ENCODE measurements at regions not wholly inside any gene's neighbourhood (a gene's known extent, or its start where the extent isn't known, plus 50 kb on each side); places are given as distances from the start of the nearest gene placed in this dataset.
"Not testable (repeated sequence)": the region's sequence is repeated elsewhere in the genome, so short reads cannot be mapped to it uniquely, and the experiment has no call there.

DNA sequence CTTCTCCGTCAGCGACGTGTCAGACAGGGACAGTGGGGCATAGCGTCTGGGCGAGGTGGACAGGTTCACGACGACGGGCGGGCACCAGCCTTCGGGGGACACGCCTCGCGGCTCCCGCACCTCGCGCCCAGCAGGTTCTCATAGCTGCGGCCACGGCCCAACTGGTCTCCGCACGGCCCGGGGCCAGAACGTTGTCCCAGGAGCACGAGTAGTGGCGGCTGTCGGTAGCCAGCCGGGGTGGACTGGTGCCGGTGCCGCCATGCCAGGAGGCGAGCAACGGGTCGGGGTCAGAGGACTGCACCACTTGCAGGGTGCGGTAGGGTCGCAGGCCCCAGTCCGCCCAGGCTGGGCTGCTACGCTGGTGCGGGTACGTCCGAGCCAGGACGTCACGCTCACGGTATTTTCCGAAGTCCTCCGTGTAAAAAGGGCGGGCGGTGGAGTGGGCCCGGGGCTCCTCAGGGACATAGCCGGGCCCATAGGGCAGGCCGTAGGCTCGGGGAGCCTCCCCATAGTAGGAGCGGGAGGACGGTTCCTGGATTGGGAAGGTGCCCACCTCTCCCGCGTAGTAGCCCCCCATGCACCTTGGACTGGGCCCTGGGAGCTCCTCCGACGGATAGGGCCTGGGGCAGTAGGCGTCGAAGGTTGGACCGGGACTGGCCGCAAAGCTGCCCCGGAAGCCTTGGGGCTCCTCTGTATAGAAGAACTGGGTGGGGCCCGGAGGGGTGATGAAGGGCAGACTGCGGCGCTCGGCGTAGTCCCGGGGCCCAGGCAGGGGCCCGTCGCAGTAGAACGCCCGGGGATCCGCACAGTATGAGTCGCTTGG is 301.2 kb downstream of the CCDC74A start:
- not testable (repeated sequence) for DNase-seq

DNA sequence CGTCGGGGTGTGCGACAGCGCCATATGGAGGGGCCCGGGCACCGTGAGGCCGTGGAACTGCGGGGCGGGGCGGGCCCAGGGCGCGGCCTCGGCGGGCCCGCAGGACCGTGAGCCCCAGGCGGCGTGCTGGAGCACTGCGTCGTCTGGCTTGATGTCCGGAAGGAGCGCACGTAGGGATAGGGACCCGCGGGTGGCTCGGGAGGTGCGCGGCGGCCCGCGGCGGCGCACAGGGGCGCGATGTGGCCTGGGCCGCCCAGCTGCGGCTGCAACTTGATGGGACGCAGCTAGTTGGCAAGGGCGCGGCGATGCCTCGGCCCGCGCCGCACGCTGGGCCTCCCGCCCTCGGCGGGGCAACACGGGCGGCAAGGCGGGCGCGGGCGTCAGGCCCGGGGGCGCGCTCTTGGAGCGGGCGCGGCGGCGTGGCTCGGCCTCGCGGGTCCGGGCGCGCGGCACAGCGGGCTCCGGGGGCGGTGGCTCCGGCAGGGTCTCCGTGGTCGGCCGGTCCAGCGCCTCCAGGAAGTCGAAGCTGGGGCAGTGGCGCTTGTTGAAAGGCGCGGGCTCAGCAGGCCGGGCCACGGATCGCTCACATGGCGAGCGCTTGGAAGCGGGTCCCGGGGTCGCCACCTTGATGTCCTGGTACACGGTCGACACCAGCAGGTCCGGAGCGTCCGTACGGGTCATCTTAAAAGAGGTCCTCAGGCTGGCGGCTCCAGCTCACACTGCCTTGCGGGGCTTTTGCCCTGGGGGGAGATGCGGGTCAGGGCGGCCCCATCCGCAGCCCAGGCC is 302.0 kb downstream of the CCDC74A start:
- not testable (repeated sequence) for DNase-seq

DNA sequence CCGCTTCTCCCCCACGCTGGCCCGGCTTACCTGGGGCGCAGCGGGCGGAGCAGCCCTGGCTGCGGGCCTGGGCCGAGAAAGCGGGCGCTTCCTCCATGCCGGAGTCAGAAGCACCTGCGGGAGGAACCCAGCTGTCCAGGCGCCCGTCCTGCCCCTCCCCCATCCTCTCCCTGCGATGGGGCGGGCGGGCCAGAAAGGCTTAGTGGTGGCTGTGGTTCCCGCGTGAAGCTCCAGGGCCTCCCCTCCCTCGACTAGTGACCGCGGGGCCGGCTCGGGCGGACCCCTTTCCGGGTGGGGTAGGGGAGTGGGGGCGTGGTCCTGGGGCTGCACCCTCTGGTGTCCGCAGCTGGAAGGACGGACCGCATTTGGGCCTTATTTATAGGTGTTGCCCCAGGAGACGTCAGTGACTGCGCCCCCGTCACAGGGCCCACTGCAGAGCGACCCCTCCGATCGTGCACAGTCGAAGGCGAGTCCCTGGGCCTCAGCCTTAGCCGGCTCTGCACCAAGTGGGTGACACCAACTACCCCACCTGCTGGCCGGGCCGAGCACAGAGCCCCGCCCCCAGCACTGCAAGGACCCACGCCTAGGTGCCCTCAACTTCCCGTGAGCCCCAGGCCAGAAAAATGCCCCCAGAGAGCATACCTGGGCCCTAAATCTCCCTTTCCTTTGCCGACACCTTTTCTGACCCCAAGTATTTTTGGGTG is 302.7 kb downstream of the CCDC74A start:
- not testable (repeated sequence) for DNase-seq

DNA sequence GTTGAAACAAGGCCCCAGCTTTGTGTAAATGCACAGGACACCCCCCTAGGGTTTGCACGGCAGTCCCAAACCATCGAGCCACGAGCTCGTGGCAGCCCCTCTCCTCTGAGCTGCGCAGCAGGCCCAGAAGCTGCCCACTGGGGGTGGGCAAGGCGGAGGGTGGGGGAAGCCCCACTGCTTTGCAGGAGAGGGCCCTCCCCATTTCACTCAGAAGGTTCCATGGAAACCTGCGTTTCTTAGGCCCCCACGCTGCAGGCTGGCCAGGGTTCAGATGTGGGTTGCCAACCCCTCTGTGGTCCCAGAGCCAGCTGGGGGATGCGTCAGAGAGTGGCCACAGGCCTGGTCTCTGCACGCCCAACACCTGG is 303.2 kb downstream of the CCDC74A start:
- not testable (repeated sequence) for DNase-seq

DNA sequence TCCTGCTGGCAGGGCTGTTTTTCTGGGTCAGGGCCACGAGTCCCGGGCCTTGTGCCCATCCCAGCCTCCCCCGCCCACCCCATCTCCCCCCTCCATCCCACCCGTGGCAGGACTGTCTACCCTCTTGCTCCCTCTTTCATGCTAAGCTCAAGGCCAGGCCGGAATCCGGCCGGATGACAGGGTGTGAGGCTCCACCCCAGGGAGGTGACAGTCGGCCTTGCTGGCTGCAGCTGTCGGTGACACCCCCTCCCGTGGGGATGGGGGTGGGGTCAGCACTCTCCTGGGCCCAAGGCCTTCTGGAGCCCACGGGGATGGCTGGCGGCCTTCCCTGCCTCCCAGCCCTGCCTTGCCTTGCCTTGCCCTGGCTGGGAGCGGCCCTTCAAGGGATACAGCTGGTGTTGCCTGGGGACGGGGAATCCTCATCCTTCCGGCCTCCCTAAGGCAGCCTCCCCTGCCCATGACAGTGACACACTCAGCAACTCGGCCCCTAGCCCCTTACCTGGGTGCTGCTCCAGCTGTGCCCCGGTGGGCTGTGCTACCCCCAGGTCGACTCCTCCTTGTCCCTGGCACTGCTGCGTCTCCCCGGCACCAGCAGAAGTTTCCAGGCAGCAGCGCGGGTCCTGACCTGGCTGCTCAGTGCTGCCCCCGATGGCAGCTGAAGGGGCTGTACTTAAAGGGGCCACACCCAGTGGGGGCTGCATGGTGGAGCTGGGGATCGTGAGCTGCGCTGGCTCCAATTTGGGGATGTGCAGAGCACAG is 303.9 kb downstream of the CCDC74A start:
- not testable (repeated sequence) for DNase-seq

DNA sequence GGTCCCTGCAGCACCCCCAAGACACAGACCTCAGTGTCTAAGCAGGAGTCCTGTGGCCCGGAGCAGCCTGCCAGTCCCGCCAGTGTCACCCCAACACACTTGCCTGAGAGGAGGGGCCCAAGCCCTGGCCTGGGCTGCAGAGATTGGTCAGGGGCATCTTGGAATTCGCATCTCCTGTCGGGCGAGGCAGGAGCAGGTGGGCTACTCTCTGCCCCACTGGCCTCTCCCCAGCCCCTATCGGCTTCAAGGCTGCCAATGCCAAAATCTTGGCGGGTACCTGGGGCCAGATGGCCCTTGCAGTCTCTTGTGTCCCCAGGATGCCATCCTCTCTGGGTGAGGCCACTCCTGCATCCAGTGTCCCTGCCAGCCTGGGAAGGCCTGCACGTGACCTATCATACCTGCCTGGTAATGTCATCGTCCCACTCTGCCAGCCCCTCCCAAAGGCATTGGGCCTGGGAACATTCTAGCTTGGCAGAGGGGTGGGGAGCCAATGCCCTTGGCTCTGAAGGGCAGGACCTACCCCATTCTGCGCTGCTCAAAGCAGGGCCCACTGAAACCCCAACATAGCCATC is 304.6 kb downstream of the CCDC74A start:
- DNase-seq = not testable (repeated sequence)

DNA sequence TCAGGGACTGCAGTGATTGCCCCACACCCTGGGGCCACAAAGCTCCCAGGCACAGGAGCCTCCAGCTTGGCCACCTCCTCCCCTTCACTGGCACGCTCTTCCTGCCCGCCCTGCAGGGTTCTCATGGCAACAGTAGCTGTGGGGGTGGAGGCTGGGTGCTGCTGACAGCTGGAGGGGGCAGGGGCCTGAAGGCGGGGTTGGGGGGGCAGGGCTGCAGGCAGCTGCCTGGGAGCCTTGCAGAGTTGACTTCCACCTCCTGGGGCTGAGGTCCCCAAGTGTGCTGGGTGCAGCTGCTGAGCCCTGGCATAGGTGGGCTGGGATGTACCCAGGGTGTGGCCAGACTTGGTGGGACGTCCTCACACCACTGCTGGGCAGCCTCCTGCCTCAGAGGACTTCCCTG is 305.2 kb downstream of the CCDC74A start:
- DNase-seq = not testable (repeated sequence)

DNA sequence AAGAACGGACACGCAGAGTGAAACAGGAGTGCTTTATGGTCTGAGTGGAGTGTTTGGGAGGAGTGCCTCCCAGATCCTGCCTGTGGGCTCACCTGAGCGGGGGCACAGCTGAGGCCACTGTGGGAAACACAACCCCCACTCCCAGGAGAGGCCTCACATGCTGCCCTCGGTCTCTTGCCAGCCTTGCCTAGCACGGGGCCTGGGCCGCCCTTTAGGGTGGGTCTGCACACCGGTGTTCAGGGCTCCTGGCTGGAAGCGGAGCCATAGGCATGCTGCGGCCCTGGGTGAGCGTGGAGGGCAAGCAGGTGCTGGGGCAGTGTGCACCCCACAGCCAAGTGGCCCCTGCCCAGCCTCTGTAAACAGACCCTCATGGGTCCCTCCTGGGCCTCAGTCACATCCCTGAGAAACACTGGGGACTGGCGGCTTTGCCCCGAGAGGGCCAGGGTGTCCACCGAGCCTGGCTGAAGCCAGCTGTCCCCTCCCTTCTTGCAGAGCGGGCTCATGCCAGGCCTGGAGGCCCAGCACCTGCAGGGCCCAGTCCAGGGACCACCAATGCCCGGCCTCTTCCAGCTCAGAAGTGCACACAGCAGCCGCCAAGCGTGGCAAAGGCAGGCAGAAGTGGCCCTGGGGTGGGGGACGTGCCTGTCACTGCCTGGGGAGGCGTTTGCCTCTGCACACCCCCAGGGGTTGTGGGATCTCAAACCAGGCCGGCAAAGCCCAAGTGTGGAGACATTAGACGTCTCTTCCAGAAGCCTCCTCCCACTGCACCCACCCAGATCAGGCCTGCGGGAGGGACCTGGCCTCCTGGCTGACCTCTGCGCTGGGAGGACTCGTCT is 305.9 kb downstream of the CCDC74A start:
- not testable (repeated sequence) for DNase-seq

DNA sequence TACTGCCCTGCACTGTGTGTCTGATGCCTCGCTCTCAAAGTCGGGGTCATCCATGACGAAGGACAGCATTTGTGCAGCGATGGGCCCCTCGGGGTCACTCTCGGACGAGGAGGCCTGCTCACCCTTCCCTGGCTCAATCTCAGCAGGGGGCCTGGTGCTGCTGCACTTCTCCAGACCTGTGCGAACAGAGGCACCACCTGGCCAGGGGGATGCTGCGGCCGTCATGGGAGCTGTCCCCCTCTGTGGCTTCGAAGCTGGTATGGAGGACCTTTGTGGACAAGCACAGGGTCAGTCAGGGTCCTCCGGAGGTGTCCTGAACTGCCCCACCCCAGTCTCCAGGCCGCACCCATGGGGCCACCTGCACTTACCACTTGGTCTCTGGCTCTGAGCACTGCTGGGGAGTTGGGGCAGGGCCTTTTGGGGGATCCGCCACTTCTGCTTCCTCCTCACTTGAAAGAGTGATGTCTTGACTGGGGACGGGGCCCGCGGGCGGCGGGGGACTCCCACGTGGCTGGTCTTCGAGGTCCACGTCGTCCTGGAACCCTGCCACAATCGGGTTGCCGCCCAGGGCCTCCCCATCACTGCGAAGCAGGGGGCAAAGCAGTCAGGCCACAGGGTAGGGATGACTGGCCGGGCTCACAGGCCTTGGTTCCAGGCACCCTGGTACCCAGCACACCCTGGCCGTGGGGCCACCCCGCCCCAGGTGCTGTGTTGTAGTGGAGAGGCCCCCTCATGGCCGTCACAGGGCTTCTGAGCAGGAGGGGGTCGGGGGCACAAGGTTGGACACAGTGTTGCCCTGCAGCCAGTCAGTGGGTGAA is 306.7 kb downstream of the CCDC74A start:
- DNase-seq = not testable (repeated sequence)

DNA sequence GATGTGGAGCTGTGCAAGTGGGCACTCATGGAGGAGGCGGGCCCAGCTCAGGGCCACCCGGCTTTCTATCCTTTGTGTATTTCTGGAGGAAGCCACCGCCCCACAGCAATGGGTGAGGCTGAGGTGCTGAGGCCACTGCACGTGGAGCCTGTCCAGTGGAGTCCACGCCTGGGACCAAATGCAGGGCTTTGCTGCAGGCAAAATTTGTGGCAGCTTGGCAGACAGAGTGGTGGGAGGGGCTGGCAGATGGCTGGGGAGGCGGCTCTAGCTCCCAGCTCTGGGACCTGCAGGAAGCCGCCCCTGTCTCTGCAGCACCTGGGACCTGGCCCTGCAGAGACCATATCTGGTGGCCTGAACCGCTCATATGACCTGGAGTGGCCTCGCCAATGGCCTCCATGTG is 307.3 kb downstream of the CCDC74A start:
- DNase-seq = not testable (repeated sequence)

DNA sequence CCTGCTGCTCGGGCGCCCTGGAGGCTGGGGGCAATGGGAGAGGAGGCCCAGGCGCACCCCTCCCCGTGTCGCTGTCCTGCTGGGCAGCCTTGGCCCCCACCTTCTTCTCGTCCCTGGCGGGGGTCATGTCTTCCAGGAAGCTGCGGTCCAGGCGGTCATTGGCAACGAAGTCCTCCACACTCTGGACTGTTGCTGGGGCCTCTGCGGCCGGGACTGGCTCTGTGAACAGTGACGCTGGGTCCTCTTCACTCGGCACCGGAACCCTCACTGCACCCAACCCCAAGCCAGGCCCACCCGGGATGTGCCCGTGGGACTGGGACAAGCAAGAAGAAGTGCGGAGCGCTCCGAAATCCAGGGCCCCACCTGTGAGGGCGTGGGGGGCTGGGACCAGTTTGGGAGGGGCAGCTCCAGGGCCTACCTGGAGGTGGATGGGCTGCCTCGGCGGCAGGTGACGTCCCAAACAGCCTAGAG is 308.0 kb downstream of the CCDC74A start:
- DNase-seq = no peak

DNA sequence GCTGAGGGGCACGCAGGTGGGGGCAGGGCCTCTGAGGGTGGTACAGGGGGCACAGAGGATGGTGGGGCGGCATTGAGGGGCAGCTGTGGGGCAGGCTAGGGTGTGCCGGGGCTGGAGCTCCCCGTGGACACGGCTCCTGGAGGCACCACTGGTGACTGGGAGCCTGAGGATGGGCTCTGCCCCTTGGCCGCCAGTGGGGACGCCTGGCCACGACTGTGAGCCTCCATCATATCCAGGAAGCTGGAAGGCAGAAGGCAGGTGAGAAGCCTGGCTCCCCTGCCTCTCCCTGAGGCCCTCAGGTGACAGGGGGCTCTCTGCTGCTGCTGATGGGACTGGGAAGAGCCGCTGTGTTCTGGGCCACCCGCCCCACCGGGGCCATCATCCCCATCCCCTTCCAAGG is 308.4 kb downstream of the CCDC74A start:
- DNase-seq = not testable (repeated sequence)

DNA sequence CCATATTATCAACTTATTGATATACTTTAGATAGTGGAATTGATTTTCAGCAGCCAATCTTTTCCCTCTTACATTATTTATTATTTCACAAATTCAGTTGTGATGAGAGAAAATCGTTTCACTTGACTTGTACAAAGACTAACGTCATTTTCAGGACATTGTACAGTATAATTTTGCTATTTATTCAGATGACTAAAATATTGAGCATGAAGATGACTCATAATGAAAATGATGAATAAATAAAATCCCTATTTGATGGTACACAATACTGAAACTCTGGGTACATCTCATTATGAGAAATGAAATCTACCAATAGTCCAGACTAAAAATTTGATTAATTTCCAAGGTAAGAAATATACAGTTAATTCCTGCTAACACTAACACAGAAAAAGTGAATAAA is 316.4 kb downstream of the CCDC74A start:
- not testable (repeated sequence) for DNase-seq

DNA sequence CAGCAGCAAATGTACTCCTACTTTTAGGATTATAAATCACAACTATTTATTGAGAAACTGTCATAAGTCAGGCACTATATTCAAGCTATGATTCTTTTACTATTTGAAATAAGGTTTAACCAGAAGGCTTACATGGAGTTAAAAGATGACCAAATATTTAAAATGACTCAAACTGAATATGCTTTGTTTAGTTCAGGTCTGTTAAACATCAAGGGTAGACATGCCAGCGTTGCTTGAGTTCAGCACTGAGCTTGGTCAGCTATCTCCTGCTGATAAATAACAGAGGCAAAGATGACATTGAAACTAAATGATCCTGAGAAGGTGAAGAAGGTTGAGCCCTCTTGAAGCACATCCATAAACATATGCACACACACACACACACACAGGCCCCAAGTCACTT is 305.6 kb downstream of the ANKRD30BL start:
- not testable (repeated sequence) for DNase-seq

DNA sequence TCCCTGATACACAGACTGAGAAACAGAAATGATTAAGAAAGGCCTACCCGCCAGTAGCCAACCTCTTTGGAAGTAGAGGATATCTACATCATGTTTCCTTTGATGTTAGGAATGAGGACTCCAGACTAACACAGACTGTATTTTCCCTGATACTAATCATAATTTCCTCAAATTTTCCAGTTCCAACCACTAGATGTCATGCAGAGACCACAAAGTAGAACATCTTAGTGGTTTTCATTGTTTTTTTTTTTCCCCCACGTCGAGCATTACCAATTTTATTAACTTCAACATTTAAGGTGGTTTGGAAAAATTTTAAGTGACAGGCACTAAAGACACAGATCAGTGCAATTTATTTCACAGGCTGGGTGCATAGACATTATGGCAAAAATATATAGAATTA is 303.6 kb downstream of the ANKRD30BL start:
- DNase-seq = peak in 1 of 2 donors; percentile 6
